ENCODE measurements at regions not wholly inside any gene's neighbourhood (a gene's known extent, or its start where the extent isn't known, plus 50 kb on each side); places are given as distances from the start of the nearest gene placed in this dataset.

GRCh38 chr15:87573534-87573933 lies 683.0 kb downstream of the NTRK3 start:
- ChIA-PET POLR2A (ENCODE audit: partially characterized antibody) (no interaction called here), CTCF (ENCODE audit: partially characterized antibody) (interaction anchor here (1.2 kb wide), 1 partner anchor 11 kb away, joined by 3 read pairs; no protein-coding TSS in a partner anchor)
- Histone ChIP-seq H4K20me1 (replicated peaks in 1 of 2; ENCODE audit: control insufficient read depth in 1 of 2, insufficient read depth in 2 of 2, low read length in 2 of 2) (no peaks in the 10 kb centered on the region), H2BK15ac (ENCODE audit: low read length) (no peak overlapping the region), H3K9ac (replicated peaks in 1 of 4; ENCODE audit: extremely low read depth in 1 of 4, low read depth in 3 of 4, low read length in 3 of 4) (no peak overlapping the region), H4K91ac (replicated peaks; ENCODE audit: insufficient read length, low read length) (no peak overlapping the region), H2BK5ac (ENCODE audit: low read depth, low read length) (no peak overlapping the region), H4K5ac (ENCODE audit: insufficient read length, low read depth, low read length) (no peak overlapping the region), H4K8ac (ENCODE audit: extremely low read depth, insufficient read depth, low read length) (no peak overlapping the region), H3K27ac (ENCODE audit: low read depth, low read length) (no peak overlapping the region), H3K9me3 (ENCODE audit: insufficient read depth in 2 of 2, low read depth in 1 of 2, low read length in 1 of 2) (no peaks in the 10 kb centered on the region), H3K4ac (replicated peaks; ENCODE audit: insufficient read length, low read depth, low read length) (no peak overlapping the region), H2BK120ac (replicated peaks; ENCODE audit: low read depth, low read length) (no peak overlapping the region), H3K23me2 (ENCODE audit: low read depth, low read length) (no peaks in the 10 kb centered on the region), H2AFZ (ENCODE audit: low read length) (no peak overlapping the region), H3K4me1 (replicated peaks in 1 of 4; ENCODE audit: control insufficient read depth in 3 of 4, insufficient read depth in 4 of 4, low read length in 3 of 4) (no peaks in the 10 kb centered on the region), H3K18ac (ENCODE audit: extremely low read depth, low read length) (no peak overlapping the region), H2BK20ac (ENCODE audit: low read length) (no peak overlapping the region), H3K4me3 (ENCODE audit: extremely low read depth in 1 of 4, insufficient read depth in 2 of 4, low read depth in 3 of 4, low read length in 4 of 4) (no peak overlapping the region), H2AK5ac (ENCODE audit: low read depth, low read length) (no peak overlapping the region), H3K36me3 (ENCODE audit: control insufficient read depth in 2 of 4, insufficient read depth in 4 of 4, low read length in 3 of 4) (no peaks in the 10 kb centered on the region), H3K79me1 (ENCODE audit: low read depth, low read length) (no peaks in the 10 kb centered on the region), H3K56ac (replicated peaks; ENCODE audit: insufficient read length, low read depth, low read length) (no peak overlapping the region), H3K14ac (ENCODE audit: insufficient read length) (no peak overlapping the region), H3K23ac (ENCODE audit: insufficient read length) (no peak overlapping the region), H3K27me3 (replicated peaks in 1 of 4; ENCODE audit: control insufficient read depth in 3 of 4, extremely low read depth in 1 of 4, insufficient read depth in 3 of 4, low read length in 3 of 4) (no peaks in the 10 kb centered on the region), H2BK12ac (ENCODE audit: low read depth, low read length) (no peak overlapping the region), H3K79me2 (ENCODE audit: control insufficient read depth in 1 of 2, insufficient read depth in 2 of 2, low read length in 2 of 2) (no peaks in the 10 kb centered on the region), H3K4me2 (ENCODE audit: insufficient read depth in 1 of 2, low read depth in 2 of 2, low read length in 2 of 2) (no peak overlapping the region)
- FAIRE-seq (no peak), DNase-seq (ENCODE audit: low read depth in 1 of 2, low spot score in 2 of 2) (no peak)
- 81% methylated on average over 1 of the region's 1 CpG; no CpG with 5 or more reads in 1 of the 2 experiments for WGBS, 2 experiments (ENCODE audit: extremely low coverage in 1 of 2, insufficient coverage in 1 of 2, insufficient read length in 1 of 2, insufficient replicate concordance in 2 of 2, low coverage in 1 of 2, low lambda C conversion rate in 2 of 2, missing lambda C conversion rate in 1 of 2)
- TF ChIP-seq HDAC6 (IDR thresholded peaks at IDR 0.05; ENCODE audit: low read depth, low read length) (no peak), TAF7 (optimal IDR thresholded peaks at IDR 0.05; ENCODE audit: borderline replicate concordance, low read depth, low read length) (no peak), CBX8 (IDR thresholded peaks at IDR 0.05; ENCODE audit: borderline replicate concordance, low read depth, low read length) (no peak), KDM4A (IDR thresholded peaks at IDR 0.05; ENCODE audit: low read depth, low read length, severe bottlenecking) (no peak), ZNF274 (IDR thresholded peaks at IDR 0.05; ENCODE audit: borderline replicate concordance, extremely low read depth, low read length) (no peak), BCL11A (IDR thresholded peaks at IDR 0.05; ENCODE audit: low read depth in 2 of 2, low read length in 2 of 2) (no peak), RBBP5 (IDR thresholded peaks at IDR 0.05; ENCODE audit: borderline replicate concordance, low read depth, low read length) (no peak), ASH2L (IDR thresholded peaks at IDR 0.05; ENCODE audit: low read length) (no peak)
